Astrocyte (in vitro differentiated cells and primary cell): ENCODE measurements at regions not wholly inside any gene's neighbourhood (a gene's known extent, or its start where the extent isn't known, plus 50 kb on each side); places are given as distances from the start of the nearest gene placed in this dataset.
A peak's percentile ranks its signal among the peaks of the same experiment; 100 is the strongest.

ENCODE experiments used
- DNase-seq: peaks from one replicate; pipeline ENCODE4 v3.0.0-alpha.2; 2010; ENCODE audit warnings: low read depth
- FAIRE-seq: peaks from 2 replicates; lab custom pipeline; 2011; peaks lifted over from hg19 to GRCh38; lab: Jason Lieb, UNC
- H2AFZ ChIP-seq: 2 replicates; pipeline ENCODE4 v1.6.0; 2012; ENCODE audit warnings: low read depth, low read length, inconsistent platforms
- H3K27ac ChIP-seq: 2 replicates; pipeline ENCODE4 v1.5.1; 2011; ENCODE audit warnings: low read depth, low read length, inconsistent platforms
- H3K27me3 ChIP-seq: 2 replicates; pipeline ENCODE4 v1.6.0; 2011; ENCODE audit warnings: low read length, inconsistent platforms; ENCODE audit not compliant: insufficient read depth
- H3K36me3 ChIP-seq: 2 replicates; pipeline ENCODE4 v1.5.1; 2011; ENCODE audit warnings: low read length, inconsistent platforms; ENCODE audit not compliant: insufficient read depth
- H3K4me1 ChIP-seq: 2 replicates; pipeline ENCODE4 v1.5.1; 2011; ENCODE audit warnings: low read length, inconsistent platforms; ENCODE audit not compliant: insufficient read depth
- H3K4me2 ChIP-seq: 2 replicates; pipeline ENCODE4 v1.6.0; 2012; ENCODE audit warnings: low read length, inconsistent platforms
- H3K4me3 ChIP-seq: 2 replicates; pipeline ENCODE4 v1.5.1; 2011; ENCODE audit warnings: low read depth, mild to moderate bottlenecking, low read length, inconsistent platforms; ENCODE audit not compliant: insufficient read depth
- H3K79me2 ChIP-seq: 2 replicates; pipeline ENCODE4 v1.6.0; 2012; ENCODE audit warnings: mild to moderate bottlenecking, low read length, inconsistent platforms; ENCODE audit not compliant: insufficient read depth
- H3K9ac ChIP-seq: 2 replicates; pipeline ENCODE4 v1.6.0; 2012; ENCODE audit warnings: mild to moderate bottlenecking, low read length, inconsistent platforms
- H3K9me3 ChIP-seq: 2 replicates; pipeline ENCODE4 v1.5.1; 2012; ENCODE audit warnings: low read depth, mild to moderate bottlenecking, low read length, inconsistent platforms; ENCODE audit not compliant: insufficient read depth
- H4K20me1 ChIP-seq: 2 replicates; pipeline ENCODE4 v1.6.0; 2012; ENCODE audit warnings: low read length, inconsistent platforms; ENCODE audit not compliant: insufficient read depth
- H3K27ac Mint-ChIP-seq: one replicate; pipeline ENCODE4 v1.8.0; 2021; ENCODE audit warnings: mild to moderate bottlenecking, mixed read lengths; ENCODE audit not compliant: unreplicated experiment
- H3K27me3 Mint-ChIP-seq: one replicate; pipeline ENCODE4 v1.8.0; 2021; ENCODE audit warnings: low read depth, mixed read lengths; ENCODE audit not compliant: unreplicated experiment
- H3K36me3 Mint-ChIP-seq: one replicate; pipeline ENCODE4 v1.8.0; 2021; ENCODE audit warnings: low read depth, mixed read lengths; ENCODE audit not compliant: unreplicated experiment
- H3K4me1 Mint-ChIP-seq: one replicate; pipeline ENCODE4 v1.8.0; 2021; ENCODE audit warnings: low read depth, mixed read lengths; ENCODE audit not compliant: unreplicated experiment
- H3K4me3 Mint-ChIP-seq: one replicate; pipeline ENCODE4 v1.8.0; 2021; ENCODE audit warnings: mild to moderate bottlenecking, moderate library complexity, mixed read lengths; ENCODE audit not compliant: unreplicated experiment
- H3K9me3 Mint-ChIP-seq: one replicate; pipeline ENCODE4 v1.8.0; 2021; ENCODE audit warnings: mild to moderate bottlenecking, mixed read lengths; ENCODE audit not compliant: unreplicated experiment
- CTCF ChIP-seq: IDR thresholded peaks from 2 replicates; pipeline ENCODE4 v1.5.1; 2011; ENCODE audit warnings: low read depth, mild to moderate bottlenecking, inconsistent platforms, low read length, moderate library complexity; ENCODE audit not compliant: insufficient read depth
- EZH2 ChIP-seq: IDR thresholded peaks from 2 replicates; pipeline ENCODE4 v1.6.1; 2012; ENCODE audit warnings: mild to moderate bottlenecking, low read length, inconsistent platforms; ENCODE audit not compliant: insufficient read depth

GRCh38 chr7:31398815-31399214 is 58.3 kb upstream of the NEUROD6 start:
- no peak overlapping the region for H3K9ac ChIP-seq
- Mint-ChIP-seq H3K36me3 (no peaks in the 10 kb centered on the region), H3K4me3 (no peak overlapping the region), H3K4me1 (peaks cover 3% of the 10 kb centered on the region), H3K27ac (no peak overlapping the region), H3K9me3 (peaks cover 1% of the 10 kb centered on the region), H3K27me3 (no peaks in the 10 kb centered on the region)
- peak overlapping the region; percentile 16 for H2AFZ ChIP-seq
- H3K4me3 ChIP-seq: no peak overlapping the region
- H3K4me1 ChIP-seq: no peaks in the 10 kb centered on the region
- no peaks in the 10 kb centered on the region for H3K9me3 ChIP-seq
- no peaks in the 10 kb centered on the region for H4K20me1 ChIP-seq
- no peak for FAIRE-seq
- H3K4me2 ChIP-seq: no peak overlapping the region
- H3K27ac ChIP-seq: no peak overlapping the region
- no peaks in the 10 kb centered on the region for H3K36me3 ChIP-seq
- TF ChIP-seq CTCF: no peak
- TF ChIP-seq EZH2: no peak
- H3K27me3 ChIP-seq: no peaks in the 10 kb centered on the region
- no peaks in the 10 kb centered on the region for H3K79me2 ChIP-seq
- no peak for DNase-seq

GRCh38 chr7:31407178-31407676 is 66.7 kb upstream of the NEUROD6 start:
- no peaks in the 10 kb centered on the region for H3K27me3 Mint-ChIP-seq
- H3K36me3 Mint-ChIP-seq: no peaks in the 10 kb centered on the region
- H3K9me3 Mint-ChIP-seq: no peaks in the 10 kb centered on the region
- Histone ChIP-seq H3K4me2 (no peak overlapping the region), H3K9ac (no peak overlapping the region), H4K20me1 (no peaks in the 10 kb centered on the region), H3K27me3 (no peaks in the 10 kb centered on the region), H3K36me3 (no peaks in the 10 kb centered on the region), H3K4me3 (no peak overlapping the region), H3K4me1 (no peaks in the 10 kb centered on the region), H3K27ac (no peak overlapping the region), H2AFZ (no peak overlapping the region), H3K79me2 (no peaks in the 10 kb centered on the region), H3K9me3 (no peaks in the 10 kb centered on the region)
- no peak overlapping the region for H3K27ac Mint-ChIP-seq
- DNase-seq: no peak
- peaks cover 23% of the 10 kb centered on the region for H3K4me1 Mint-ChIP-seq
- H3K4me3 Mint-ChIP-seq: no peak overlapping the region
- TF ChIP-seq CTCF: no peak
- TF ChIP-seq EZH2: no peak
- FAIRE-seq: no peak

- Histone ChIP-seq H3K4me2 (peak overlapping the region; percentile 4), H3K9me3 (no peaks in the 10 kb centered on the region), H3K79me2 (no peaks in the 10 kb centered on the region), H4K20me1 (no peaks in the 10 kb centered on the region), H3K4me3 (no peak overlapping the region), H3K27ac (no peak overlapping the region), H3K9ac (no peak overlapping the region), H3K4me1 (no peaks in the 10 kb centered on the region), H2AFZ (no peak overlapping the region), H3K36me3 (no peaks in the 10 kb centered on the region), H3K27me3 (no peaks in the 10 kb centered on the region)
- Mint-ChIP-seq H3K27ac (peak overlapping the region; percentile 71), H3K4me3 (no peak overlapping the region), H3K27me3 (no peaks in the 10 kb centered on the region), H3K4me1 (peaks cover 23% of the 10 kb centered on the region), H3K9me3 (no peaks in the 10 kb centered on the region), H3K36me3 (no peaks in the 10 kb centered on the region)
- FAIRE-seq: no peak
- peak; percentile 83 for DNase-seq
- TF ChIP-seq EZH2 (no peak), CTCF (no peak)
Observed at GRCh38 chr7:31408140-31408729, 67.7 kb upstream of the NEUROD6 start.
